Epidermal melanocyte (primary cell): ENCODE measurements at regions not wholly inside any gene's neighbourhood (a gene's known extent, or its start where the extent isn't known, plus 50 kb on each side); places are given as distances from the start of the nearest gene placed in this dataset.

ENCODE experiments used
- DNase-seq: peaks from one replicate; pipeline ENCODE4 v3.0.0; 2011; ENCODE audit warnings: low spot score; ENCODE audit not compliant: insufficient read length

- DNase-seq, result no peak
These were observed 407.5 kb upstream of the THBS1 start for GRCh38 chr15:39173426-39173825.

- no peak for DNase-seq
These were observed 406.5 kb upstream of the THBS1 start for GRCh38 chr15:39174332-39174731.

GRCh38 chr15:39176030-39176429 is 404.8 kb upstream of the THBS1 start:
- DNase-seq, result no peak

- no peak for DNase-seq
These were observed 403.3 kb upstream of the THBS1 start for GRCh38 chr15:39177561-39177960.

GRCh38 chr15:39180030-39180429 is 400.8 kb upstream of the THBS1 start:
- DNase-seq, result no peak

GRCh38 chr15:39180483-39180933 is 400.4 kb upstream of the THBS1 start:
- no peak for DNase-seq

GRCh38 chr15:39181056-39181747 is 399.7 kb upstream of the THBS1 start:
- no peak for DNase-seq

- no peak for DNase-seq
These were observed 398.9 kb upstream of the THBS1 start for GRCh38 chr15:39181940-39182339.

- no peak for DNase-seq
These were observed 397.6 kb upstream of the THBS1 start for GRCh38 chr15:39183164-39183881.

GRCh38 chr15:39184701-39185390 is 396.0 kb upstream of the THBS1 start:
- DNase-seq, result no peak

GRCh38 chr15:39188314-39188713 is 392.6 kb upstream of the THBS1 start:
- no peak for DNase-seq

- DNase-seq, result no peak
These were observed 391.9 kb upstream of the THBS1 start for GRCh38 chr15:39188930-39189329.

GRCh38 chr15:39191871-39192291 is 389.0 kb upstream of the THBS1 start:
- DNase-seq, result no peak

- no peak for DNase-seq
These were observed 388.5 kb upstream of the THBS1 start for GRCh38 chr15:39192351-39192750.

- no peak for DNase-seq
These were observed 387.8 kb upstream of the THBS1 start for GRCh38 chr15:39192979-39193560.

GRCh38 chr15:39193611-39194010 is 387.3 kb upstream of the THBS1 start:
- no peak for DNase-seq

GRCh38 chr15:39194106-39194830 is 386.6 kb upstream of the THBS1 start:
- DNase-seq, result no peak

GRCh38 chr15:39195961-39196486 is 384.9 kb upstream of the THBS1 start:
- peak; percentile 21 for DNase-seq

GRCh38 chr15:39198044-39199000 is 382.6 kb upstream of the THBS1 start:
- DNase-seq, result no peak

- peak; percentile 31 for DNase-seq
These were observed 381.8 kb upstream of the THBS1 start for GRCh38 chr15:39199076-39199475.
